ENCODE measurements at regions not wholly inside any gene's neighbourhood (a gene's known extent, or its start where the extent isn't known, plus 50 kb on each side); places are given as distances from the start of the nearest gene placed in this dataset.

DNA sequence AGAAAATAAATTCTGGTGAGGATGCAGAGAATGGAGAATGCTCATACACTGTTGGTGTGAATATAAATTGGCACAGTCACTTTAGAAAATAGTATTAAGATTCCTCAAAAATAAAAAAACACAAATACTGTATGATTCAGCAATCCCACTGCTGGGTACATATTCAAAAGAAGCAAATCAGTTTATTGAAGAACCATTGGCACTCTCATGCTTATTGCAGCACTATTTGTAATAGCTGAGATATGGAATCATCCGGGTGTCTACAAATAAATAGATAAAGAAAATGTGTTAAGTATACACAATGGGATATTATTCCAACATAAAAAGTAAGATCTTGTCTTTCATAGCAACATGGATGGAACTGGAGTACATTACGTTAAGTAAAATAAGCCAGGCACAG lies 579.4 kb upstream of the SEL1L start:
- no peak for TF ChIP-seq EZH2 (IDR thresholded peaks at IDR 0.05; ENCODE audit: insufficient read depth, poor library complexity, severe bottlenecking)
- no peak for TF ChIP-seq EZH2phosphoT487 (IDR thresholded peaks at IDR 0.05; ENCODE audit: insufficient read depth, low read depth)
